K562 (cell line): ENCODE measurements at regions not wholly inside any gene's neighbourhood (a gene's known extent, or its start where the extent isn't known, plus 50 kb on each side); places are given as distances from the start of the nearest gene placed in this dataset.

ENCODE experiments used
- ATAC-seq: fragments of 200-7000 bp; cut with Tn5 transposase; 3 replicates; pipeline ENCODE4 v1.9.1; 2020; ENCODE audit warnings: moderate library complexity
- BruUV-seq: library from RNA; stranded (reverse); fragments of 400-500 nt; replicated peaks from 2 replicates; lab custom pipeline; 2021; lab: Mats Ljungman, UMichigan
- CTCF ChIA-PET: fragments of 300-600 bp; formaldehyde crosslinking; extraction: SDS; loops from one replicate; lab custom pipeline; 2021; ENCODE audit warnings: low intra/inter-chr PET ratio; lab: Yijun Ruan, JAX
- POLR2A ChIA-PET: fragments of 300-600, 350-650 bp; sonication (Branson Sonifier 250); formaldehyde crosslinking; extraction: SDS; loops from one replicate; lab custom pipeline; 2021; ENCODE audit warnings: antibody characterized with exemption, inconsistent platforms; lab: Yijun Ruan, JAX
- DNase-seq, 4 experiments: peaks; one replicate each; pipeline versions ENCODE4 v3.0.0 to v3.0.0-alpha.2; 2011 to 2018; ENCODE audit warnings: low spot score in 3 of 4, mixed read lengths in 3 of 4; ENCODE audit errors: extremely low read depth in 1 of 4
- FAIRE-seq: peaks from 2 replicates; lab custom pipeline; 2011; peaks lifted over from hg19 to GRCh38; lab: Jason Lieb, UNC
- H2AFZ ChIP-seq: 2 replicates; pipeline ENCODE4 v1.6.0; 2011; ENCODE audit warnings: low read depth, low read length, control low read depth, inconsistent platforms
- H3K27ac ChIP-seq: fragments of 200-600 bp; 3 replicates; pipeline ENCODE4 v1.8.0; 2011; ENCODE audit warnings: low read depth, mild to moderate bottlenecking, control low read depth, inconsistent platforms, low read length, moderate library complexity, mixed read lengths; ENCODE audit errors: extremely low read depth
- H3K27me3 ChIP-seq, 2 experiments: fragments of 300-600 bp in 1 of 2; 2 replicates in 1 of 2; 3 replicates in 1 of 2; pipeline versions ENCODE4 v1.6.0 to v1.8.0; 2011; ENCODE audit warnings: inconsistent platforms in 2 of 2, low read length in 2 of 2, mild to moderate bottlenecking in 1 of 2, mixed read lengths in 1 of 2, moderate library complexity in 1 of 2; ENCODE audit not compliant: control insufficient read depth in 2 of 2, insufficient read depth in 2 of 2
- H3K36me3 ChIP-seq: fragments of 300-600 bp; 3 replicates; pipeline ENCODE4 v1.8.0; 2011; ENCODE audit warnings: mild to moderate bottlenecking, low read length, inconsistent platforms; ENCODE audit not compliant: control insufficient read depth, insufficient read depth
- H3K4me1 ChIP-seq, 2 experiments: fragments of 200-600 bp in 1 of 2; replicated peaks in 1 of 2; 2 replicates in 1 of 2; 3 replicates in 1 of 2; pipeline versions ENCODE4 v1.5.1 to v1.8.0; 2011; ENCODE audit warnings: inconsistent platforms in 2 of 2, low read length in 2 of 2, mild to moderate bottlenecking in 1 of 2, mixed read lengths in 1 of 2, moderate library complexity in 1 of 2; ENCODE audit not compliant: control insufficient read depth in 2 of 2, insufficient read depth in 2 of 2
- H3K4me2 ChIP-seq: 2 replicates; pipeline ENCODE4 v1.6.1; 2011; ENCODE audit warnings: low read length, control low read depth, inconsistent platforms, mixed read lengths; ENCODE audit not compliant: insufficient read depth
- H3K4me3 ChIP-seq: fragments of 200-600 bp; sonication (generic), shearing (Covaris generic); 2 replicates; pipeline ENCODE4 v1.5.1; 2016; ENCODE audit warnings: control low read depth, inconsistent platforms
- H3K79me2 ChIP-seq: fragments of 200-600 bp; 3 replicates; pipeline ENCODE4 v1.8.0; 2011; ENCODE audit warnings: low read length, inconsistent platforms; ENCODE audit not compliant: control insufficient read depth, insufficient read depth
- H3K9ac ChIP-seq, 2 experiments: 2 replicates each; pipeline versions ENCODE4 v1.6.0 to v1.6.1; 2011; ENCODE audit warnings: low read depth in 2 of 2, low read length in 2 of 2, control low read depth in 1 of 2, inconsistent platforms in 1 of 2, mild to moderate bottlenecking in 1 of 2, mixed read lengths in 1 of 2; ENCODE audit not compliant: insufficient read depth in 1 of 2
- H3K9me1 ChIP-seq: one replicate; pipeline ENCODE4 v1.6.0; 2011; ENCODE audit warnings: inconsistent platforms, mild to moderate bottlenecking, low read length, moderate library complexity; ENCODE audit not compliant: control insufficient read depth, insufficient read depth
- H3K9me3 ChIP-seq: replicated peaks from 2 replicates; pipeline ENCODE4 v1.5.1; 2011; ENCODE audit warnings: low read depth, low read length, inconsistent platforms; ENCODE audit not compliant: control insufficient read depth, insufficient read depth
- H4K20me1 ChIP-seq: replicated peaks from 2 replicates; pipeline ENCODE4 v1.6.1; 2011; ENCODE audit warnings: low read length, inconsistent platforms, mixed read lengths; ENCODE audit not compliant: control insufficient read depth, insufficient read depth
- CTCF ChIP-seq, 3 experiments: IDR thresholded peaks in 2 of 3; conservative IDR thresholded peaks in 1 of 3; 2 replicates each; pipeline ENCODE4 v1.5.1; 2011 to 2012; ENCODE audit warnings: low read length in 3 of 3, mild to moderate bottlenecking in 3 of 3, control low read depth in 2 of 3, improper control_type of control experiment in 1 of 3, inconsistent platforms in 1 of 3, low read depth in 1 of 3, mixed read lengths in 1 of 3, moderate library complexity in 1 of 3; ENCODE audit not compliant: insufficient read depth in 2 of 3
- RAD21 ChIP-seq, 2 experiments: fragments of 250-450 bp in 1 of 2; fragments of 450-650 bp in 1 of 2; sonication (Bioruptor Pico) in 1 of 2; formaldehyde crosslinking in 1 of 2; IDR thresholded peaks in 1 of 2; conservative IDR thresholded peaks in 1 of 2; 2 replicates each; pipeline versions ENCODE4 v1.4.0 to v1.8.0; 2020 to 2022; ENCODE audit warnings: mild to moderate bottlenecking in 2 of 2, moderate library complexity in 1 of 2
- WGBS: fragments of 100-300 bp; shearing (Covaris generic); methylation state at CpG from one replicate; pipeline ENCODE4 v1.1.6; 2016; ENCODE audit warnings: low coverage, mixed read lengths; ENCODE audit not compliant: insufficient coverage; ENCODE audit errors: missing lambda C conversion rate; 5-methylcytosine and 5-hydroxymethylcytosine counted together
- in situ Hi-C: fragments of 300-500 bp; cut with MboI; formaldehyde crosslinking; loops from 4 replicates; pipeline ENCODE4 v1.15.0; 2018; ENCODE audit warnings: inconsistent platforms, mixed read lengths
- intact Hi-C: fragments of 100-400 bp; cut with micrococcal nuclease; formaldehyde crosslinking; loops from 2 replicates; pipeline ENCODE4 v1.14.2; 2022
- TF ChIP-seq, protein P1 (sequence below): fragments of 250-450 bp; sonication (Bioruptor Pico); IDR thresholded peaks from 2 replicates; pipeline ENCODE4 v1.6.1; 2021; ENCODE audit warnings: mild to moderate bottlenecking

DNA sequence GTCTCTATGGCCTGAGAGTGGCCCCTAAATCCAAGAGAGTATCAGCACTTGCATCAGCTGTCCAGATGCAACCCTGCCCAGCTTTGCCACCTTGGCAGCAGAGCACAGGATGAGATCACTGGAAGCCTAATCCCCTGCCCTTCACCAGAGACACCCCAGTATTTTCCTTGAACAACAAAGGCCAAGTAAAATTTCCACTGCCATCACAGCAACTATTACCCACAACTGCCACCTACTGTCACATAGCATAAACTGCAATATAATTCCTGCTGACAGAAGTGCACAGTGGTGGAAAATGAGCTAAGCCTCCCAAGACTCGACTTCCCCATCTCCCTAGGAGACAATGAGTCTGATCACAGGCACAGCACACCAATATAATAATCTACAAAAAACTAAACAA lies 462.8 kb upstream of the ZWINT start:
- intact Hi-C loops (no loop called here), in situ Hi-C loops (no loop called here)
- Histone ChIP-seq H2AFZ (no peak overlapping the region), H3K4me3 (no peak overlapping the region), H3K27me3 (no peaks in the 10 kb centered on the region), H3K9me1 (no peaks in the 10 kb centered on the region), H3K4me1 (no peaks in the 10 kb centered on the region), H3K9ac (no peak overlapping the region), H3K9me3 (no peaks in the 10 kb centered on the region; the same call in 1 of the 2 replicates), H3K4me2 (no peak overlapping the region), H3K79me2 (no peaks in the 10 kb centered on the region), H4K20me1 (no peaks in the 10 kb centered on the region), H3K27ac (no peak overlapping the region), H3K36me3 (no peaks in the 10 kb centered on the region)
- ChIA-PET CTCF (interaction anchor here (0.6 kb wide), 1 partner anchor 35 kb away, joined by 3 read pairs; no protein-coding TSS in a partner anchor), POLR2A (no interaction called here)
- DNase-seq (peak in 2 of 4 experiments; percentile 3 to 11), ATAC-seq (no peak), FAIRE-seq (no peak)
- 10% methylated on average over 1 of the region's 1 CpG for WGBS
- TF ChIP-seq, protein P1, sequence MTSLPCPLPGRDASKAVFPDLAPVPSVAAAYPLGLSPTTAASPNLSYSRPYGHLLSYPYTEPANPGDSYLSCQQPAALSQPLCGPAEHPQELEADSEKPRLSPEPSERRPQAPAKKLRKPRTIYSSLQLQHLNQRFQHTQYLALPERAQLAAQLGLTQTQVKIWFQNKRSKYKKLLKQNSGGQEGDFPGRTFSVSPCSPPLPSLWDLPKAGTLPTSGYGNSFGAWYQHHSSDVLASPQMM (CRISPR knock-in tag), result no peak
- peak in 2 of 3 experiments; percentile 40 to 42; a peak in 4 of 6 replicates for TF ChIP-seq CTCF (IDR thresholded peaks at IDR 0.05 in 2 of 3, conservative IDR thresholded peaks at IDR 0.05 in 1 of 3; ENCODE audit: insufficient read depth in 2 of 3, low read depth in 1 of 3, low read length in 3 of 3)
- peak in 1 of 2 experiments; percentile 28; a peak in 2 of 4 replicates for TF ChIP-seq RAD21 (CRISPR knock-in tag; conservative IDR thresholded peaks at IDR 0.05 in 1 of 2, IDR thresholded peaks at IDR 0.05 in 1 of 2)
- no TSS peak for BruUV-seq
